ENCODE measurements at regions not wholly inside any gene's neighbourhood (a gene's known extent, or its start where the extent isn't known, plus 50 kb on each side); places are given as distances from the start of the nearest gene placed in this dataset.

DNA sequence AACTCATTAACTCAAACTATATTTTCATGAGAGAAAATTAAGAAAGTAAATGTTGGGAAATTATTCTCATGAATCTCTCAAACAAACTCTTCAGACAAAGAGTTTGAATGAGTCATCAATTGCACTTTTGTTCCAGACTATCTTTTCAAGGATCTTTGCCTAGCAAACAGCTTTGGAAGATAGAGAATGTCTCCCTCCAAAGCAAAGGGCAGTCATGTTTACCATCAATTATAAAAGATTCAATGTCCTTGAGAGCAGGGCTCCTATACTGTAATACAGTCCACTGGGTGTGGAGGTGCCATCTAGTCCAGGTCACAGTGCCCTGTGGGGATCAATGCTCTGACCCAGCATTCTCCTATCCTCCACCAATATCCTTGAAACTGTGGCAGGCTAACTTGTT, 1429.3 kb downstream of the EFNA5 start:
- no peak for DNase-seq

DNA sequence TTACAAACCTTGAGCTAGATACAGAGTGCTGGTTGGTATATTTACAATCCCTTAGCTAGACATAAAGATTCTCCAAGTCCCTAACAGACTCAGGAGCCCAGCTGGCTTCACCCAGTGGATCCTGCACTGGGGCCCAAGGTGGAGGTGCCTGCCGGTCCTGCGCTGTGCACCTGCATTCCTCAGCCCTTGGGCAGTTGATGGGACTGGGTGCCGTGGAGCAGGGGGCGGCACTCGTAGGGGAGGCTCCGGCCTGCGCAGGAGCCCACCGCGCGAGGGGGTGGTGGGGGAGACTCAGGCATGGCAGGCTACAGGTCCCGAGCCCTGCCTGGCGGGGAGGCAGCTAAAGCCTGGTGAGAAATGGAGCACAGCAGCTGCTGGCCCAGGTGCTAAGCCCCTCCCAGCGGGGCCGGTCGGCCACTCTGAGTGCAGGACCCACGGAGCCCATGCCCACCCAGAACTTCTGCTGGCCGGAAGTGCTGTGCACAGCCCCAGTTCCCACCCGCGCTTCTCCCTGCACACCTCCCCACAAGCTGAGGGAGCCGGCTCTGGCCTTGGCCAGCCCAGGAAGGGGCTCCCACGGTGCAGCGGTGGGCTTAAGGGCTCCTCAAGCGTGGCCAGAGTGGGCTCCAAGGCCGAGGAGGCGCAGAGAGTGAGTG, 1464.7 kb downstream of the EFNA5 start:
- DNase-seq: no peak

DNA sequence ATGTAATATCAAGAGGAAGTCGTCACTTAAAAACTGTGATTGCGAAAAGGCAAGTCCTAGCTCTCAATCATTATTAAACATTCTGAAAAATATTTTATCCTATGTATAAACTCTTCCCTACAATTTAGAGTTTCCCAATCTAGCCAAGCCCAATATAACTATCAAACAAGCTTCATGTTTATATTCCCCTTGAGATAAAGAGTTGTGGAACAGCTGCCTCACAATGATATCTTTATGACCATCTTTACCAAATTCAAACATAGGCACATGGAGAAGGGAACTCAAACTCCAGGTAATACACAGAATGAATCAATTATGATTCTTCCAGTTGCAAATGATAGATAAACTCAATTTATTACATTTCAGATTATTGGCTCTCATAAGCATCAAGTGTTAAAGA, 1468.7 kb downstream of the EFNA5 start:
- no peak for DNase-seq

DNA sequence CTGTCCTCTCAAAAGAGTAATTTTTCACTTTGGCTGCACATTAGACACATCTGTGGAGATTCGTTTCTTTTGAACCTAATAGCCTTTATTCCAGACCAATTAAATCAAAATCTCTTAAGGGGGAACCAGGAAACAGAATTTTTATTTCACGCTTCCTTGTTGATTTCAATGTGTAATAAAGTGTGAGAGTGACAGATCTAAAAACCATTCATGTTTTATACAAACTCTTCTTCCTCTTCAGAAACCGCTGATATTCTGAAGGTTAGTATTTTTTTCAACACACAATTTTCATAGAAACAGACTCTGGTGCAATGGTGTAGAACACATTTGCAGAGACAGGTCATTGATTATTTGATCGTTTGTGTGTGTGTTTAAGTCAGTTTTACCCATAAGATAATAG, 1469.8 kb downstream of the EFNA5 start:
- no peak for DNase-seq

DNA sequence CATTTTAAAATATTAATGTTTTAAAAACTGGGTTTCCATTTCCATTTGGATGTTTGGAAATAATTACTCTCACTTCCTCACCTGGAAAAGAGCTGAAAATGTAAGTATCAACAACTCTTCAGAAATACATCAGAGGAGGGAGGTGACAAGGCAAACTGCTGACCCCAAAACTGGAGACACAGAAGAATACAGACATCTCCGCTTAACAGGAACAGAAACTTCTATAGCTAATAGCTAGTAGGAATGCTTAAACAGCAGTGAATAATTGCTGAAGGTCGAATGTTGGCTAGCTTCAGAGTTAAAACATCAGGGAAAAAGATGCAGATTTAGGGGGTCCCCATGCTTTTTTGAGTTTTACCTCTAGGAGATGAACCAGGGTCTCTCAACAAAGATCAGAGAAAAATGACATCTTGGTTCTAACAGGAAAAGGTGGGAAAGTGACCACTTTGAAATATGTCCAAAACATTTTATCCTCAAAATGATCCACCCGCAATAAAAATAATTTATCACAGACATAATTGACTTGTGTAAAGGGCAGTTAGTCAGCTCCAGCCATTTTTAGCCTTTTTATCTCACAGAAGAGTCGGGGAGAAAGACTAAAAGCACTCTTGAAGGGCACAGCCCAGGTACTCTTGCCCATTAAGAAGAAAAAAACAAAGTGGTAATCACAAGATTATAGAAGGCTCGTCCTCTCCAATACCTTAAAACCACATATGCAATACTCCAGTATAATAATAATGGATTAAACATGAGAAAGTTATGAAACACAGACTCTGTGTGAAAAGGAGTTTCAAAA, 1474.9 kb downstream of the EFNA5 start:
- no peak for DNase-seq

DNA sequence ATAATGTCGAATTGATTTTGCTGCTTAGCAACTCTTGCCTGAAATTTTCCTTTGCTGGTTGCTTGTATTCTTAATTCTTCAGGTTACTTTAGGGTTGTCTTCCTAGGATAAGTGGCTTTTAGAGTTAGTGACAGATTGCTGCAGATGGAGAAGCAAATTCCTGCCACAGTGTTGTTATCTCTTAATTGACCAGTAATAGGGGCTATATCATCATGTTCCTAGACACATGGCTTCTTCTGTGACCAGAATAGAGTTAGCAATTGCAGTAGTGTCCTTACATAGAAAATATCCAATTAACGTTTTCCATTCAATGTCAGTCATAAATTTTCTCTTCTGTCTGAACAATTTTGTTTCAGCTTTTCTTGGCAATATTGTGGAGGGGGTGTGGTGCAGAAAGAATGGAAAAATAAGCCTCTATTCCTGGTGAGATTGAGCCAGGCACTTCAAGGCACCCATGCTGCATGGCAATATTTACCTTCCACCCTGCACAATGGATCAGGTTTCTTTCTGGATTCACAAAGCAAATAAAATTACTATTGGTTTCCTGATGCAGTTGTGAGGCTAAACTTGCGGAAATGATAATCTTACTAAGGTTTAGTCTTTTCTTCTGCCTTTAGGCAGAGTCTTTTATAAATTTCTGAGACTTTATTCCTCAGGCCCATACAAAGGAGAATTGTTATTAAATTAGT, 1481.5 kb downstream of the EFNA5 start:
- no peak for DNase-seq

DNA sequence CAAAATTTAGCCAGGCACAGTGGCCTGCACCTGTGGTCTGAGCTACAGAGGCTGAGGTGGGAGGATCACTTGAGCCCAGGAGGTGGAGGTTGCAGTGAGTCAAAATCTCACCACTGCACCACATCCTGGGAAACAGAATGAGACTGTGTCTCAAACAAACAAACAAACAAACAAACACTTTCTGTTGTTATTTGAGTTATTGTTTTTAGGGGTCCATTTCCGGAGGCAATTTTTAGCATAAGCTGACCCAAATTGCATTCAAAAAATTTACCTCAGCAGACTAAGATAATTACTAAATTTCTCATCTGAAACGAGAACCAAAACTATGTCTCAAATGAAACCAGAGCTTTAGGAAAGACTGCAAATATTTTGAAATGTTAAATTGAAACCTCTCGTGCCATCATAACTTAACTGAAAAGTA, 1485.1 kb downstream of the EFNA5 start:
- no peak for DNase-seq

DNA sequence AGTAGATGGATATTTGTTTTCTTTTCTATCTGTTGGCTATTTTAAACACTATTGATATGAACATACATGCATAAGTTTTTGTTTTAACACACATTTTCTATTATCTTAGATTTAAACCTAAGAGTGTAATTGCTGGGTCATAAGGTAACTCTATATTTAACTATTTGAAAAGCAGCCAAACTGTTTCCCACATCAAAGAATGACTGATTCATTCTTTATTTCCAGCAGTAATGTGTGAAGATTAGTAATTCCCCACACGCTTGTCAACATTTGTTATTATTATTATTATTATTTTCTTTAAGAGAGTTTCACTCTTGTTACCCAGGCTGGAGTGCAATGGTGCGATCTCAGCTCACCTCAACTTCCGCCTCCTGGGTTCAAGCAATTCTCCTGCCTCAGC, 1495.8 kb downstream of the EFNA5 start:
- no peak for DNase-seq

DNA sequence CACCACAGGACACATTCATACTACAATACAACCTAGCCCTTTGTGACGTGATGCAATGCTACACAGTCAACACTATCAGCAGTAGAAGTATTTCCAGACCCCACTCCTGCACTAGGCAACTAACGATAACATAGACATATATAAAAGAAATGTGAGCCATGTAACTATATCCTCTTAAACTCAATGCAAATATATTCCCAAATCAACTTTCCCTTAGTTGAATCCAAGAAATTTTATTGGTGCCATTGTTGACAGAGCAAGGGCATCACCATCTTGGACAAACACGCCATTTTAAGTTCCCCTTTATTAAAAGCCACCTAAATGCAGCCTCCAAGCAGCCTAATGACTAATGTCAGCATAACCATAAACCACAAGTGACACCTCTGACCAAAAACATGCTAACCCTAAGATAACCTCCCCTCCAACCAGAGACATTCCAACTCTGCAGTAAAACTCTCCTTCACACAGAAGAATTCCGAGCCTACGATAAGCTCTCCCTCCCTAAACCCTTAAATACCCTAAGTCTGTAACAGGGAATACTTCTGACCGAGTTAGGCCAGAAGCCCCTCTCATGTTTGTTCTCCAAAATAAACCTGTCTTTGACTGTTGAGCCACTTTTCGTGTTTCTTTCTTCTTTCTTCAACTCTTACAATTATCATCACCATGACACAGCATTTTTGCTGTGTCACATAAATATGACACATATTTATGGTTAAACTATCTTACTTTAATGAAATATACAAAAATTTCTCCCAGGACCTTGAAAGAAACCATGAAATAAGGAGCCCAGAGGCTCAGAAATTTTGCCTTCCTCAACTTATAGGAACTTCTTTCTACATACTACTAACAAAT, 1497.8 kb downstream of the EFNA5 start:
- no peak for DNase-seq

DNA sequence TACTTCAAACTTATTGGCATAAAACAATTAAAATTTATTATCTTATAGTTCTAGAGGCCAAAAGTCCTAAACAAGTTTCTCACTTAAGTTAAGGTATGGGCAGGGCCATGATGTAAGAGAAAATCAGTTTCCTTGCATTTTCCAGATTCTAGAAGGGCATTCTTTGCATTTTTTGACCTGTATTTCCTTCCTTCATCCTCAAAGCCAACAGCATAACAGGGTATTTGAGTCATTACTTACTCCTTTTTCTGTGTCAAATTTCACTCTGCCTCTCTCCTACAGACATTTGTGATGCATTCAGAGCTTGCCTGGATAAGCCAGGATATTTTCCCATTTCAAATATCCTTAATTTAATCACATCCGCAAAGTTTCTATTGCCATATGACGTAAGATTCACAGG, 1499.0 kb downstream of the EFNA5 start:
- DNase-seq: no peak

DNA sequence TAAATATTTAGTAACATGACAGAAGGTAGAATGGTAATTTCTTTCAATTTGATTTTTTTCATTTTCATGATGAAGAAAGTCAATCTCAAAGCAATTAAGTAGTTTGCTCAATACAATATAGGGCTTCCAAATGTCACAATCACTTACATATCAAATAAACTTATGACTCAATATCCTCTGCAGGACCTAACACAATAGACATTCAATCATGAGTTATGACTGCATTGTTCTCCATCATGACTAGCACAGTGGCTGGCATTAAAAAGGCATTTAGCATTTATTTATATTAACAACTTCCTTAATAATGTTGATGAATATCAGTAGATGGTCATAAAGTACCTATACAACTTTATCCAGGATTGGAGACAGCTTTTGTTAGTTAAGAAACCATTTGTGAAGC, 1499.6 kb downstream of the EFNA5 start:
- DNase-seq: no peak

DNA sequence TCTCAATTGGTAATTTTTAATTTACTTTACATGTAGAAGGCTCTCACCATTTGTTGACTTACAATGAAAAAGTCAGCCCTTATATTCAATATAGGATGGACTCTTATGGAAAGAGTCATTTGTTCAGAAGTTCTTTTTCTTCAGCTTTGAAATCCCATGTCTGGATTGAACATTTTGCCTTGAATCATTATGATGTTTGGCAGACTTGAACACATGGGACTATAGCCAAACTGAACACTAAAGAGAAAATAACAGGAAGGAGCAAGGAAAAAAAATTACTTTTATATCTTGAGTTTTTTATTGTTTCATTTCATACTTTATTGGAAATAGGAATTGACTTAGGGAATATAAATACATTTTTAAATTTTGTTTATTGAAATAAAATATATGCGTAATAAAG, 1503.0 kb downstream of the EFNA5 start:
- no peak for DNase-seq

DNA sequence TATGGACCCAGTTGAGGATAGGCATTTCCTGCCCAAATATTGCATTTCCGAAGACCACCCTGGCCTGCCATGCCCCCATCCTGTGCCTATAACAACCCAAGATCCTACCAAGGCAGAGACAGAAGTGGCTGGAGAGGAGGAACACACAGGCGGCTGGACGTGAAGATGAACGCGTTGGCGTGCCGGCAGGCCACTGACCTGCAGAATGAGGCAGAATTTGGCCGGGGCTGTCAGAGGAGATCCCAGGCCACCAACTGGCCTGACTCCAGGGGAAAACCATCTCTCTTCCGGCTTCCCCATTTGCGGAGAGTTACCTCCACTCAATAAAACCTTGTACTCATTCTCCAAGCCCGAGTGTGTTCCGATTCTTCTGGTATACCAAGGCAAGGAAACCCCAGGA, 1507.5 kb downstream of the EFNA5 start:
- no peak for DNase-seq

DNA sequence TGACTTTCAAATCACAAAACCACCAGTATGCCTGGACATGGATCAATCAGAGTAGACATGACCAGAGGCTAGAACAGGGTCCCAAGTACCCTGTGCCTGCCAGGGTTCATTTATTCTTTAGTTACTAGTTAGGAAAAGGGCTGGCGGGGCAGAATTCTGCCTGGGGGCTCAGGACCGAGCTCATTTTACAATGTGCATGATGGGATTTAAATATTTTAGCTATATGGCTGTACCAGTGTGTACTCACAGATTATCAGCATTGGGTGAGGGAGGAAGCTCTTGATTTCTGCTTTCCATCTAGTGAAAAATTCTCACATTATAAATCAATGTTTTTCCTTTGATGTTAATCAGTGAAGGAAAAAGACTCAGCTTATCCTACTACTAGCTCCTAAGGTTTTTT, 1511.1 kb downstream of the EFNA5 start:
- DNase-seq: no peak

DNA sequence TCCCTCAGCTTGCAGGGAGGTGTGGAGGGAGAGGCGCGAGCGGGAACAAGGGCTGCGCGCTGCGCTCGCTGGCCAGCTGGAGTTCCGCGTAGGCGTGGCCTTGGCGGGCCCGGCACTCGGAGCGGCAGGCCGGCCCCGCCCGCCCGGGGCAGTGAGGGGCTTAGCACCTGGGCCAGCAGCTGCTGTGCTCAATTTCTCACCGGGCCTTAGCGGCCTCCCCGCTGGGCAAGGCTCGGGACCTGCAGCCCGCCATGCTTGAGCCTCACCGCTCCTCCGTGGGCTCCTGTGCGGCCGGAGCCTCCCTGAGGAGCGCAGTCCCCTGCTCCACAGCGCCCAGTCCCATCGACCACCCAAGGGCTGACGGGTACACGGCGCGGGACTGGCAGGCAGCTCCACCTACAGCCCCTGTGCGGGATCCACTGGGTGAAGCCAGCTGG, 1516.4 kb downstream of the EFNA5 start:
- DNase-seq: no peak

DNA sequence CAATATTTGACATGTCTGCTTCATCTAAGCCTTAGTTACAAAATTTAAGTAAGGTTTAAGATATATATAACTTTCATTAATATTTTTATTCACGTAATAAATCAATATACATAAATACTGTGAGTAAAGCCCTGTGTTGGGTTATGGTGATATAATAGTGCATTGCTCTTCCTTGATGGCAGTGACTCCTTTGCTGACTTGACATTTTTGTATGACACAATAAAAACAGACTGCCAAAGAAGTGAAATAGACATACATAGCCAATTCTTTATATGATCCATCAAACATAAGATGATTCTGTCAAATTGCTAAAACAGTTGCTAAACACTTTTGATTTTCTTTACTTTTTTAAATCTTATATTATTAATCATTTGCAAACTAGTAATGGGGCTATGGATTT, 1518.2 kb downstream of the EFNA5 start:
- DNase-seq: no peak

DNA sequence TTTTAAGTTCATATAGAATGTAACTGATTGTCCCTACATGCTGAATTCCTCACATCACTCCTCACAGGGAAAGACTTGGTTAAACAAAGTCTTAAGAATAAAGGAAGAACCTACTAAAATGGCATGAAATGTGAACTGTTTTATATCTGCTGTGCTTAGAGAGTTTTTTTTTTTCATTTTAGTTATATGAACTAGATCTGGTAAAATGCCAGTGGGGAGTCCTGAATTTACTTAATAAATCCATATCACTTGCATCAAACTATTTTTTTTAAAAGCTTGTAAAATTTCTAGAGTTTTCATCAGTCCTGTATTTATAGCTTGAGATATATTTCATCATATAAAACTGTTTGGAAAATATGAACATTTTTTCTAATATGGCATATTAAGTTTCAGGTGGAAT, 1528.6 kb downstream of the EFNA5 start:
- no peak for DNase-seq

DNA sequence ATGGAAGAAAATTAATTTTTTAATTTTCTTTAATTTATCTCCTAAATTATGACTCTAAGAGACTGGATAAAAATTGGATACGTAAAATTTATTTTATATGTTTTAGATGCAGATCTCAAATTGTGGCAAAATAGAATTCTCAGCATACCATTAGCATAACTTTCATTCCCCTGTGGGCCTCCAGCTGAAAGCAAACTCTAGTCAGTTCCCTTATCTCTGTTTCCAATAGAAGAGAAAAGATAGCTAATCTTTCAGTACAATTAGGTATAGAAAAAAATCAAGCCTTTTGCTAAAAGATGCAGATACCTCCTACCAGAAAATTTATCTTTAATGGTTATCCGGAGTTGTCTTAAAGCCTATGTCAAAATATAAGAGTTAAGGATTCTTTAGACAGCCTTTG, 1530.6 kb downstream of the EFNA5 start:
- no peak for DNase-seq

DNA sequence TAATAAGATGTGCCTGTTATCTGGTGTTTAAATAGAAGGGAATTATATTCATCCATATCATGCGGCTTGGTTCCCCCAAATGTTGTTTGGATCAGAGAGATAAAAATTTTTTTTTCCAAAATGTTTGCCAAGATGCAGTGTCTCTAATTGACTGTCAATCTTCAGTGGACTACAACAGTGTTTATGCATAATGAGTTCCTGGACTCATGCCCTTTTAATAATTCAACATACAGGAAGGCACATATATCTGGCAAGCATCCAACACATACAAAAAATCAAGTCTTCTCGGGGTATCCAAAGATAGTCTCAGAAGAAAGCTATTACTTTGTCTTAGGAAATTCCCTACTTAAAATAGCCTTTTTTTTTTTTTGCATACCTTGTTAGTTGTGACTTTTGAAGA, 1534.7 kb downstream of the EFNA5 start:
- no peak for DNase-seq

DNA sequence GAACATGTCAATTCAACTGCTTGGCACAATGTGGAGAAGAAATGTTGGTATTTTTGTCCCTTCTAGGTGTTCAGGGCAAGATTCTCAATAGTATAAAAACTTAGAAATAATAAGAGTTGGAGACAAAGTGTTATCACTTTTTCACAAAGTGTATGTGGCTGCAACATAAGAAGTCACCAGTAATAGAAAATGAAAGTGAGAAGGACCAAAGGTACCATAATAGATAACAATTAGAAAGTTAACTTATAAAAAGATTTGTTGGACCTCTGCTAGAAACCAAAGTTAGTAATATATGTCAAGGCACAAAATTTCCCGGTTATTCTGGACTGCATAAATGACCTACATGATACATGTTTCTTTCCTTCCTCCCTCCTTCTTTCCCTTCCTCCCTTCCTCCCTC, 1535.3 kb downstream of the EFNA5 start:
- DNase-seq: no peak

DNA sequence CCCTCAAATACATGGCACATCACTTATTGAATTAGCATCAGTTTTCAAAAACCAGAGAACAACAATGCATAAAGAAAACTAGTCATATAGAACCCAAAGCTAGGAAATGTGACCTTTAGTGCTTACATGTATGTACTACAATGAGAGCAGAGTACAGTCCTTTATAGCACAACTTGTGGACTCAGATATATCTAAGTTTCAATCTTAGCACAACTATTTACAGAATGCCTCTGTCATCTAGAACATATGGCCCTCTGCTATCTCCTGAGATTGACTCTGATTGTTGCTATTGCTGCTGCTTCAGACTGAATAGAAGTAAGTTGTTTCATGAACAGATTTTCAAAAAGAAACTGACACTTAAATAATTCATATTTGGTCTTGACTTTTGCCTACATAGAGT, 1536.2 kb downstream of the EFNA5 start:
- no peak for DNase-seq

DNA sequence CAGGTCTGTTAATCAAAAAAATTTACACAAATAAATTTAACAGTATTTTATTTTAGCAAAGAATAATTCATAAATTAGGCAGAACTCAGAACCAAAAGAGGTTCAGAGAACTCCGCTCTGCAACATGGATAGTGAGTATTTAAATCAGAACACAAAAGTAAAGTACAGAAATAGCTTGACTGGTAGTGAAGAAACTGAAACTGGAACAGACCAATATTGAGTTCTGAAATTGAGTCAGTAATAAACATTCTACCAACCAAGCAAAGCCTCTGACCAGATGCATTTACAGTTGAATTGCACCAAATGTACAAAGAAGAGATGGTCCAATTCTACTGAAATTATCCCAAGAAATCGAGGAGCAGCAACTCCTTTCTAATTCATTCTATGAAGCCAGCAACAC, 1542.8 kb downstream of the EFNA5 start:
- no peak for DNase-seq
